ENCODE measurements at regions not wholly inside any gene's neighbourhood (a gene's known extent, or its start where the extent isn't known, plus 50 kb on each side); places are given as distances from the start of the nearest gene placed in this dataset.

DNA sequence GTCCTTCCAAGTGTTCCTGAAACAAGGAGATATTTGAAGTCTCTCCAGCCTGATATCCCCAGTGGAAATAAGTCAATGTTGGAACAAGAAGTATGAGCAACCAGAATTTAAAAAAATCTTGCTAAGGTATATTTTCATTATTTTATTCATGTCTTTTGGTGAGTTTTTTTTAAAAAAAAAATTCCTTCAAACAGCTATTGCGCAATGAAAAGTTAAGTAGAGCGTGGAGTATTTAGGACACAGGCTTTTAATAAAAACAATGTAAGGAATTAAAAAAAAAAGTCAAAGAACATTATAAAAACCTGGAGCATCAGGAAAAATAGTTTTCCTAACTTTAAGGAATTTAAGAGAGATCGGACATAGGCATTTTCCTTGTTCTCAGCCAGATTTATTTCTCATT, 940.4 kb downstream of the KCNJ2 start:
- no peaks in the 10 kb centered on the region for H3K36me3 ChIP-seq (ENCODE audit: control insufficient read depth in 2 of 4, insufficient read depth in 4 of 4, low read length in 3 of 4)
- H3K79me2 ChIP-seq (ENCODE audit: control insufficient read depth in 1 of 2, insufficient read depth in 2 of 2, low read length in 2 of 2): no peaks in the 10 kb centered on the region
- H2AK5ac ChIP-seq (ENCODE audit: low read depth, low read length): no peak overlapping the region
- 86% methylated on average over 3 of the region's 3 CpGs; no CpG with 5 or more reads in 1 of the 2 experiments for WGBS, 2 experiments (ENCODE audit: extremely low coverage in 1 of 2, insufficient coverage in 1 of 2, insufficient read length in 1 of 2, insufficient replicate concordance in 2 of 2, low coverage in 1 of 2, low lambda C conversion rate in 2 of 2, missing lambda C conversion rate in 1 of 2)
- H3K14ac ChIP-seq (ENCODE audit: insufficient read length): no peak overlapping the region
- no peak overlapping the region for H2AFZ ChIP-seq (ENCODE audit: low read length)
- no peak overlapping the region for H3K4me2 ChIP-seq (ENCODE audit: insufficient read depth in 1 of 2, low read depth in 2 of 2, low read length in 2 of 2)
- no peak for DNase-seq (ENCODE audit: low read depth in 1 of 2, low spot score in 2 of 2)
- no peak overlapping the region for H3K27ac ChIP-seq (ENCODE audit: low read depth, low read length)
- no peak overlapping the region for H4K8ac ChIP-seq (ENCODE audit: extremely low read depth, insufficient read depth, low read length)
- H2BK120ac ChIP-seq (replicated peaks; ENCODE audit: low read depth, low read length): no peak overlapping the region
- no peak overlapping the region for H3K23ac ChIP-seq (ENCODE audit: insufficient read length)
- H3K27me3 ChIP-seq (replicated peaks in 1 of 4; ENCODE audit: control insufficient read depth in 3 of 4, extremely low read depth in 1 of 4, insufficient read depth in 3 of 4, low read length in 3 of 4): no peaks in the 10 kb centered on the region
- no peaks in the 10 kb centered on the region for H3K79me1 ChIP-seq (ENCODE audit: low read depth, low read length)
- H2BK20ac ChIP-seq (ENCODE audit: low read length): no peak overlapping the region
- H3K4ac ChIP-seq (replicated peaks; ENCODE audit: insufficient read length, low read depth, low read length): no peak overlapping the region
- no peaks in the 10 kb centered on the region for H3K23me2 ChIP-seq (ENCODE audit: low read depth, low read length)
- H2BK12ac ChIP-seq (ENCODE audit: low read depth, low read length): no peak overlapping the region
- H4K20me1 ChIP-seq (replicated peaks in 1 of 2; ENCODE audit: control insufficient read depth in 1 of 2, insufficient read depth in 2 of 2, low read length in 2 of 2): no peaks in the 10 kb centered on the region
- no peak overlapping the region for H3K9ac ChIP-seq (replicated peaks in 1 of 4; ENCODE audit: extremely low read depth in 1 of 4, low read depth in 3 of 4, low read length in 3 of 4)
- no peak overlapping the region for H3K56ac ChIP-seq (replicated peaks; ENCODE audit: insufficient read length, low read depth, low read length)
- FAIRE-seq: no peak
- CTCF ChIA-PET (ENCODE audit: partially characterized antibody): interaction anchor here (0.6 kb wide), 1 partner anchor 10 kb away, joined by 3 read pairs; no protein-coding TSS in a partner anchor
- no peaks in the 10 kb centered on the region for H3K9me3 ChIP-seq (ENCODE audit: insufficient read depth in 2 of 2, low read depth in 1 of 2, low read length in 1 of 2)
- H4K91ac ChIP-seq (replicated peaks; ENCODE audit: insufficient read length, low read length): no peak overlapping the region
- no peak overlapping the region for H2BK5ac ChIP-seq (ENCODE audit: low read depth, low read length)
- TF ChIP-seq CBX8 (IDR thresholded peaks at IDR 0.05; ENCODE audit: borderline replicate concordance, low read depth, low read length) (no peak), CEBPB (IDR thresholded peaks at IDR 0.05; ENCODE audit: low read depth, low read length) (peak; percentile 97)
- H4K5ac ChIP-seq (ENCODE audit: insufficient read length, low read depth, low read length): no peak overlapping the region
- no peak overlapping the region for H3K18ac ChIP-seq (ENCODE audit: extremely low read depth, low read length)
- POLR2A ChIA-PET (ENCODE audit: partially characterized antibody): no interaction called here
- no peaks in the 10 kb centered on the region for H3K4me1 ChIP-seq (replicated peaks in 1 of 4; ENCODE audit: control insufficient read depth in 3 of 4, insufficient read depth in 4 of 4, low read length in 3 of 4)
- H3K4me3 ChIP-seq (ENCODE audit: extremely low read depth in 1 of 4, insufficient read depth in 2 of 4, low read depth in 3 of 4, low read length in 4 of 4): no peak overlapping the region
- H2BK15ac ChIP-seq (ENCODE audit: low read length): no peak overlapping the region
